Colonic mucosa (tissue), 4 donors: ENCODE measurements at regions not wholly inside any gene's neighbourhood (a gene's known extent, or its start where the extent isn't known, plus 50 kb on each side); places are given as distances from the start of the nearest gene placed in this dataset.
A peak's percentile ranks its signal among the peaks of the same experiment; 100 is the strongest.

ENCODE experiments used
- DNase-seq: peaks from one replicate; pipeline ENCODE4 v3.0.0-alpha.2; 2020
- H3K27ac ChIP-seq: fragments of 200-600 bp; one replicate; pipeline ENCODE4 v1.8.0; 2021
- H3K27me3 ChIP-seq: fragments of 200-600 bp; one replicate; pipeline ENCODE4 v1.8.0; 2021
- H3K36me3 ChIP-seq: fragments of 200-600 bp; one replicate; pipeline ENCODE4 v1.8.0; 2021
- H3K4me1 ChIP-seq: fragments of 200-600 bp; one replicate; pipeline ENCODE4 v1.8.0; 2021; ENCODE audit warnings: mild to moderate bottlenecking
- H3K4me3 ChIP-seq: fragments of 200-600 bp; one replicate; pipeline ENCODE4 v1.8.0; 2021
- H3K9ac ChIP-seq, 2 donors: one replicate each; pipeline ENCODE4 v1.7.0; 2013; ENCODE audit warnings: control low read depth in 2 of 2, low read depth in 2 of 2, low read length in 2 of 2
- H3K9me3 ChIP-seq: fragments of 200-600 bp; one replicate; pipeline ENCODE4 v1.8.0; 2021
- intact Hi-C: fragments of 100-400 bp; cut with DNase I; formaldehyde crosslinking; loops from one replicate; pipeline ENCODE4 v1.14.1; 2022
- TF ChIP-seq, protein P1 (sequence below): fragments of 200-600 bp; IDR thresholded peaks from one replicate; pipeline ENCODE4 v1.8.0; 2022; ENCODE audit warnings: antibody characterized with exemption, mild to moderate bottlenecking
- donor health status: healthy.
- donor health status: DM: no; HTN: no; CAD: no.
- donor health status: DM: no; HTN: no; CAD: no.

GRCh38 chr16:87223656-87224248 lies 93.4 kb downstream of the C16orf95 start:
- no peaks in the 10 kb centered on the region for H3K9me3 ChIP-seq
- no peaks in the 10 kb centered on the region for H3K4me1 ChIP-seq
- no peaks in the 10 kb centered on the region for H3K27me3 ChIP-seq
- no peak overlapping the region for H3K9ac ChIP-seq
- no peak overlapping the region for H3K27ac ChIP-seq
- no peak for DNase-seq
- TF ChIP-seq, protein P1, sequence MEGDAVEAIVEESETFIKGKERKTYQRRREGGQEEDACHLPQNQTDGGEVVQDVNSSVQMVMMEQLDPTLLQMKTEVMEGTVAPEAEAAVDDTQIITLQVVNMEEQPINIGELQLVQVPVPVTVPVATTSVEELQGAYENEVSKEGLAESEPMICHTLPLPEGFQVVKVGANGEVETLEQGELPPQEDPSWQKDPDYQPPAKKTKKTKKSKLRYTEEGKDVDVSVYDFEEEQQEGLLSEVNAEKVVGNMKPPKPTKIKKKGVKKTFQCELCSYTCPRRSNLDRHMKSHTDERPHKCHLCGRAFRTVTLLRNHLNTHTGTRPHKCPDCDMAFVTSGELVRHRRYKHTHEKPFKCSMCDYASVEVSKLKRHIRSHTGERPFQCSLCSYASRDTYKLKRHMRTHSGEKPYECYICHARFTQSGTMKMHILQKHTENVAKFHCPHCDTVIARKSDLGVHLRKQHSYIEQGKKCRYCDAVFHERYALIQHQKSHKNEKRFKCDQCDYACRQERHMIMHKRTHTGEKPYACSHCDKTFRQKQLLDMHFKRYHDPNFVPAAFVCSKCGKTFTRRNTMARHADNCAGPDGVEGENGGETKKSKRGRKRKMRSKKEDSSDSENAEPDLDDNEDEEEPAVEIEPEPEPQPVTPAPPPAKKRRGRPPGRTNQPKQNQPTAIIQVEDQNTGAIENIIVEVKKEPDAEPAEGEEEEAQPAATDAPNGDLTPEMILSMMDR = no peak
- no peaks in the 10 kb centered on the region for H3K36me3 ChIP-seq
- H3K4me3 ChIP-seq = no peak overlapping the region
- intact Hi-C loops = no loop called here

- no peaks in the 10 kb centered on the region for H3K4me1 ChIP-seq
- H3K9me3 ChIP-seq = no peaks in the 10 kb centered on the region
- no peaks in the 10 kb centered on the region for H3K36me3 ChIP-seq
- H3K9ac ChIP-seq = no peak overlapping the region
- no peak for DNase-seq
- H3K4me3 ChIP-seq = no peak overlapping the region
- no peaks in the 10 kb centered on the region for H3K27me3 ChIP-seq
- intact Hi-C loops = no loop called here
- TF ChIP-seq, protein P1 = no peak
- no peak overlapping the region for H3K27ac ChIP-seq
Observed at GRCh38 chr16:87226926-87227295, 90.3 kb downstream of the C16orf95 start.

DNA sequence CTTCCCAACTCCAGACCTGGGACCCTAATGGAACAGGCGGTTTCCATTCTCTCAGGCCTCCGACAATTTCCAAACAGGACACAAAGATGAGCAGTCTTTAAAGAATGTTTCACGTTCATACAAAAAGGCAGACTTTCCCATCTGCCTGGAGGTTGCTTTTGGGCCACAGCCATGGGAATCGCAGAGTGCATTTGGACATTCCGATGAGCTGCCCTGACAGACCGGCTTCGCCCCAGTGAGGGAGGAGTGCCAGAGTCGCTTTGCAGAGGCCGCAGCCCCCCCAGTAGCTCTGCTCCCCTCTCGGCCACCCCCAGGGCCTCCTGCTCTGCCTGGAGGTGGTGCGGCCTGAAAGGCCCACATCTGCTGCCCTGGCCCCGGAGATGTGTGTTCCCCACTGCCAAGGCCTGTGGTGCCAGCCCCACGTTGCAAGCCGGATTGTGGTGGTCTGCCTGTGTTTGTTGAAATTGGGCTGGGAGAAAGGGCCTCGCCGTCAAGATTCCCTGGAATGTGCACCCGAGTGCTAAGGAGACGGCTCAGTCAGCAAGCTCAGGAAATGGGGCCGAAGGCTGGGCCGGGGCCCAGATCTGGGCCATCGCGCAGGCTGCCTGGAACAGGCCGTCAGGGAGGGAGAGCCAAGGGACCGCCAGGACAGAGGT lies 89.8 kb downstream of the C16orf95 start:
- no peak overlapping the region for H3K4me3 ChIP-seq
- no peaks in the 10 kb centered on the region for H3K36me3 ChIP-seq
- intact Hi-C loops = no loop called here
- H3K4me1 ChIP-seq = no peaks in the 10 kb centered on the region
- H3K9ac ChIP-seq = no peak overlapping the region
- H3K27ac ChIP-seq = peak overlapping the region; percentile 32
- no peaks in the 10 kb centered on the region for H3K9me3 ChIP-seq
- no peaks in the 10 kb centered on the region for H3K27me3 ChIP-seq
- DNase-seq = no peak
- TF ChIP-seq, protein P1 = no peak

DNA sequence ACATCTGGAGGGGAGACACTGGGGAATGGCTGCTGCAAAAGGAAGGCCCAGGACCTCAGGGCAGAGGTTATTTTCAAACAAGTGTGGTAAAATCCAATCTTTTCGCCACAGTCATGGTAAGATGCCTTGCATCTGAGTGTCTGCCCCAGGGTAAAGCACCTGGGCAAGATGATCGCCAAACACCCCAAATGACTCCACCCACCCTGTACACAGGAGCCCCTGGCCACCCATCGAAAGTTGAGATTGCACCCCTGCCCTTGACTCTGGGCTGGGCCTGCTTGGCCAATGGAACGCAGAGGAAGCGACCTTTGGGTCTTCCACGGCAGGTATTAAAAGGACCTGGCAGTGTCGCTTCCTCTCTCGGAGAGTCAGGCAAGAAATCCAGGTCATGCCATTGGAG lies 88.8 kb downstream of the C16orf95 start:
- intact Hi-C loops = no loop called here
- no peaks in the 10 kb centered on the region for H3K9me3 ChIP-seq
- no peaks in the 10 kb centered on the region for H3K27me3 ChIP-seq
- no peak overlapping the region for H3K4me3 ChIP-seq
- H3K9ac ChIP-seq = no peak overlapping the region
- H3K27ac ChIP-seq = no peak overlapping the region
- TF ChIP-seq, protein P1 = no peak
- H3K36me3 ChIP-seq = no peaks in the 10 kb centered on the region
- no peaks in the 10 kb centered on the region for H3K4me1 ChIP-seq
- no peak for DNase-seq

GRCh38 chr16:87229230-87230188 lies 87.7 kb downstream of the C16orf95 start:
- Histone ChIP-seq H3K9ac (no peak overlapping the region), H3K9me3 (no peaks in the 10 kb centered on the region), H3K27ac (no peak overlapping the region), H3K27me3 (no peaks in the 10 kb centered on the region), H3K36me3 (no peaks in the 10 kb centered on the region), H3K4me3 (no peak overlapping the region), H3K4me1 (no peaks in the 10 kb centered on the region)
- TF ChIP-seq, protein P1 = no peak
- intact Hi-C loops = no loop called here
- no peak for DNase-seq
